Upper lobe of left lung (tissue), 6 donors: ENCODE measurements at regions not wholly inside any gene's neighbourhood (a gene's known extent, or its start where the extent isn't known, plus 50 kb on each side); places are given as distances from the start of the nearest gene placed in this dataset.

ENCODE experiments used
- ATAC-seq, 2 donors: fragments of 200-7000 bp; cut with Tn5 transposase; one replicate each; pipeline ENCODE4 v1.9.1; 2022; ENCODE audit warnings: mild to moderate bottlenecking in 2 of 2, moderate library complexity in 2 of 2; ENCODE audit not compliant: low FRiP score in 2 of 2
- DNase-seq, 2 donors: peaks; one replicate each; pipeline ENCODE4 v3.0.0-alpha.2; 2019 to 2020
- H3K27ac ChIP-seq, 4 donors: fragments of 200-600 bp; sonication (generic); one replicate each; pipeline ENCODE4 v1.5.1; 2016 to 2019
- H3K27me3 ChIP-seq, 4 donors: fragments of 200-600 bp; sonication (generic); one replicate each; pipeline ENCODE4 v1.5.1; 2017 to 2019
- H3K36me3 ChIP-seq, 4 donors: fragments of 200-600 bp; sonication (generic); one replicate each; pipeline ENCODE4 v1.5.1; 2016 to 2019
- H3K4me1 ChIP-seq, 4 donors: fragments of 200-600 bp; sonication (generic); one replicate each; pipeline ENCODE4 v1.5.1; 2018 to 2019
- H3K4me3 ChIP-seq, 4 donors: fragments of 200-600 bp; sonication (generic); one replicate each; pipeline ENCODE4 v1.5.1; 2017 to 2019; ENCODE audit warnings: mild to moderate bottlenecking in 2 of 4, moderate library complexity in 1 of 4
- H3K9me3 ChIP-seq, 4 donors: fragments of 200-600 bp; sonication (generic); one replicate each; pipeline ENCODE4 v1.5.1; 2018 to 2019
- EP300 ChIP-seq, 4 donors: sonication (generic); formaldehyde crosslinking; IDR thresholded peaks; one replicate each; pipeline ENCODE4 v1.5.1; 2017; ENCODE audit warnings: antibody characterized with exemption in 4 of 4, control low read depth in 2 of 4
- POLR2A ChIP-seq, 4 donors: fragments of 450-650 bp; IDR thresholded peaks; one replicate each; pipeline ENCODE4 v1.5.1; 2016 to 2017; ENCODE audit warnings: antibody characterized with exemption in 4 of 4, mild to moderate bottlenecking in 2 of 4
- POLR2AphosphoS5 ChIP-seq, 2 donors: sonication (generic); formaldehyde crosslinking; IDR thresholded peaks; one replicate each; pipeline ENCODE4 v1.5.1; 2017; ENCODE audit warnings: antibody characterized with exemption in 2 of 2
- WGBS, 2 donors: methylation state at CpG; one replicate each; pipeline ENCODE4 v1.1.5; 2017 to 2018; 5-methylcytosine and 5-hydroxymethylcytosine counted together
- TF ChIP-seq, protein P1 (sequence below), 6 experiments: fragments of 450-650 bp in 4 of 6; fragments of 200-600 bp in 2 of 6; sonication (generic) in 2 of 6; IDR thresholded peaks; one replicate each; pipeline ENCODE4 v1.5.1; 2016 to 2019; ENCODE audit warnings: antibody characterized with exemption in 6 of 6
- donor health status: DM: no; HTN: no; CAD: no; lungs with moderate emphysema.
- donor health status: DM: no; HTN: yes; CAD: no; lungs with severe emphysema.

DNA sequence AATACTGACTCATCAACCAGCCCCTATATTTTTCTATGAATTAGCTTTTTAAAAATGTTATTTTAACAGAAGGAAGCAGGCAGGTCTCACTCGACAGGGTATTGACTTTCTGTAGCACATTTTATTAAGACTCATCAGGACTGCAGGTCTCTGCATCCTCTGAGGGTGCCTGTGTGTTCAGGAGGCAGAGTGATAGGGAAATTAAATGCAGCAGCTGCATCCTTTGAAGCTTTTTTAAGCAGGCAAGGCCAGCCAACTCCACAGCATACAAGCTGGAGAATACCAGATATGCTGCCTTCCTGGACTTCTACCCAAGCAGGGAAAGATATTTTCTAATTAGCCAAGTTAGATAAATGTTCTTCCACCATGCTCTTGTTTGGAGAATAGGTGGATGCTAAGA, 124.9 kb downstream of the WSCD1 start:
- TF ChIP-seq, protein P1, sequence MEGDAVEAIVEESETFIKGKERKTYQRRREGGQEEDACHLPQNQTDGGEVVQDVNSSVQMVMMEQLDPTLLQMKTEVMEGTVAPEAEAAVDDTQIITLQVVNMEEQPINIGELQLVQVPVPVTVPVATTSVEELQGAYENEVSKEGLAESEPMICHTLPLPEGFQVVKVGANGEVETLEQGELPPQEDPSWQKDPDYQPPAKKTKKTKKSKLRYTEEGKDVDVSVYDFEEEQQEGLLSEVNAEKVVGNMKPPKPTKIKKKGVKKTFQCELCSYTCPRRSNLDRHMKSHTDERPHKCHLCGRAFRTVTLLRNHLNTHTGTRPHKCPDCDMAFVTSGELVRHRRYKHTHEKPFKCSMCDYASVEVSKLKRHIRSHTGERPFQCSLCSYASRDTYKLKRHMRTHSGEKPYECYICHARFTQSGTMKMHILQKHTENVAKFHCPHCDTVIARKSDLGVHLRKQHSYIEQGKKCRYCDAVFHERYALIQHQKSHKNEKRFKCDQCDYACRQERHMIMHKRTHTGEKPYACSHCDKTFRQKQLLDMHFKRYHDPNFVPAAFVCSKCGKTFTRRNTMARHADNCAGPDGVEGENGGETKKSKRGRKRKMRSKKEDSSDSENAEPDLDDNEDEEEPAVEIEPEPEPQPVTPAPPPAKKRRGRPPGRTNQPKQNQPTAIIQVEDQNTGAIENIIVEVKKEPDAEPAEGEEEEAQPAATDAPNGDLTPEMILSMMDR (IDR thresholded peaks at IDR 0.05) = no peak
- TF ChIP-seq POLR2A (IDR thresholded peaks at IDR 0.05) = no peak
- no peak for TF ChIP-seq POLR2AphosphoS5 (IDR thresholded peaks at IDR 0.05)
- no peak for TF ChIP-seq EP300 (IDR thresholded peaks at IDR 0.05)
- 37 to 61% methylated on average over 1 of the region's 1 CpG for WGBS, 2 donors
- no peaks in the 10 kb centered on the region for H3K36me3 ChIP-seq
- H3K4me1 ChIP-seq = no peaks in the 10 kb centered on the region
- H3K9me3 ChIP-seq = no peaks in the 10 kb centered on the region
- no peaks in the 10 kb centered on the region for H3K27me3 ChIP-seq
- ATAC-seq = no peak
- DNase-seq = no peak
- no peak overlapping the region for H3K27ac ChIP-seq
- H3K4me3 ChIP-seq = no peak overlapping the region

DNA sequence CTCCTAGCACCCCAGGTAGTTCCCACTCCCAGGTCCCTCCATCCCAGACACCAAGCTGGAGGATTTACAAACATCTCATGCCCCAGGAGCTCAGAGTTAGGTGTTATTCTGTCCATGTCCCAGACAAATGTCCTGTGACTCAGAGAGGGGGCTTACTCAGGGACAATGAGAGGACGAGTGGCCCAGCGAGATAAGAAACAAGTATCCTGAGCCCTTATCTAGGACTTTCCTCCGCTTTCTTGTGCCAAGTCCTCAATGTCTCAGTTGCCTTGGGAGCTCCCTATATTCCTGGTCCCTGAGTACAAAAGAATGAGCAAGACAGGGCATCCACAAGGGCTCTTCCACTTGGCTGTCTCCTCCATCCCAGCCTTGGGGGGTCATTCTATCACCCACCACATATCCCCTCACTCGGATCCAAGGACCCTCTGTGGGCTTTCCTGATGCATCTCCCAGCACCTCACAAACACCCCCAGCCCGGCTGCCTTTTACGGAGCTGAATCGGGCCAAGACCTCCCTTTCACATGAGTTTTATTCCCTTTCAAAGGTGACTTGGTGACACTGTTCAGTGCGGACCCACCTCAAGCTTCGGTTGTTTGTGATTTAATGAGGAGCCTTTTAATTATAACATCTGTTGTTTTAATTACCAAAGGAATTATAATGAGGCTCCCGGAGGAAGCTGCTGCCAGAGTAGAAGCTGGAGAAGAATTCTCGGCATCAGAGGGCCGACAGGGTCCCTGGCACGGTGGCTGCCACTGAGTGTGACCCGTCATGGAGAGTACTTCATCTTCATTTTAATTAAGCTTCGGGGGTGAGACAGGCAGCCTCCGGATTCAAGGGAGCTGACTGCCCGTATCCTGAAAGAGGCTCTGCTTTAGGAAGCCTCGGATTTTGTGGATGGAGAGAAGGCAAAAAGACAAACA, 121.5 kb downstream of the WSCD1 start:
- 67 to 74% methylated on average over 17 to 18 of the region's 18 CpGs for WGBS, 2 donors
- H3K27me3 ChIP-seq = no peaks in the 10 kb centered on the region
- no peak for DNase-seq
- H3K9me3 ChIP-seq = no peaks in the 10 kb centered on the region
- H3K4me1 ChIP-seq = no peaks in the 10 kb centered on the region
- H3K27ac ChIP-seq = no peak overlapping the region
- TF ChIP-seq POLR2A (IDR thresholded peaks at IDR 0.05) (no peak), POLR2AphosphoS5 (IDR thresholded peaks at IDR 0.05) (no peak), EP300 (IDR thresholded peaks at IDR 0.05) (no peak)
- TF ChIP-seq, protein P1 (IDR thresholded peaks at IDR 0.05) = no peak
- H3K36me3 ChIP-seq = no peaks in the 10 kb centered on the region
- no peak for ATAC-seq
- H3K4me3 ChIP-seq = no peak overlapping the region

DNA sequence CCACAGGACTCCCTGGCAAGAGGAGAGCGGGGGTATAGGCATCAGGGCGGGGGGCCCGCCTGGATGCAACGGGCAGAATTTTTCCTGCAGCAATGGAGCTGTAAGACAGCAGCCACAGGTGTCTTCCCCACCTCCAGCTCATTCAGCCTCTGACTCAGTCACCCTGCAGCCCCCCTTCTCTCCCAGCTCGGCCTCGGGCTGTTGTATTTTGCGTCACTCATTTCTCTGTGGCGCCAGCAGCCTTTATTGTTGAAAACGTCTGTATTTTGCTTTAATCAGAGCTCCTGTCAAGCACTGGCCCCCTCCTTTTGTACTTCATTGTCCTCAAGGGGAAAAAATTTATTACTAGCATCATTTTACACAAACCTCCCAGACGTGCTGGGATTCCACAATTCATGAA, 117.7 kb downstream of the WSCD1 start:
- no peak overlapping the region for H3K4me3 ChIP-seq
- H3K27me3 ChIP-seq = no peaks in the 10 kb centered on the region
- DNase-seq (no peak), ATAC-seq (no peak)
- no peaks in the 10 kb centered on the region for H3K9me3 ChIP-seq
- no peaks in the 10 kb centered on the region for H3K36me3 ChIP-seq
- TF ChIP-seq, protein P1 (IDR thresholded peaks at IDR 0.05) = no peak
- no peak for TF ChIP-seq POLR2AphosphoS5 (IDR thresholded peaks at IDR 0.05)
- no peak for TF ChIP-seq POLR2A (IDR thresholded peaks at IDR 0.05)
- TF ChIP-seq EP300 (IDR thresholded peaks at IDR 0.05) = no peak
- no peaks in the 10 kb centered on the region for H3K4me1 ChIP-seq
- H3K27ac ChIP-seq = no peak overlapping the region
- 40 to 45% methylated on average over 10 of the region's 10 CpGs for WGBS, 2 donors

DNA sequence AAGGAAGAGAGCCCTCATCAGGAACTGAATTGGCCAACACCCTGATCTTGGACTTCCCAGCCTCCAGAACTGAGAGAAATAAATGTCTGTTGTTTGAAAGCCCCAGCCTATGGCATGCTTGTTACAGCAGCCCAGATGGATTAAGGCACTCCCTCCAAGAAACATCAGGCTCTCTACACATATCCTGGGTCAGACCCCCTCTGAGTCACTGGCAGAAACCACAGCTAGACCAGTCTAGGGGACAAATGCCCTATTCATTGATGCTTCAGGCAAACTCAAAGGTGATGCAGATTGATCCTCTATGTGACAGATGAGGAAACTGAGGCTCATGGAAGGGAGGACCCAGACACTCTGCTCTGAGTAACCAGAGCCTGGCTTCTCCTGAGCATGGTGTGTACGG, 116.8 kb downstream of the WSCD1 start:
- no peaks in the 10 kb centered on the region for H3K36me3 ChIP-seq
- no peaks in the 10 kb centered on the region for H3K4me1 ChIP-seq
- DNase-seq (no peak), ATAC-seq (no peak)
- no peak overlapping the region for H3K27ac ChIP-seq
- TF ChIP-seq POLR2A (IDR thresholded peaks at IDR 0.05) = no peak
- TF ChIP-seq, protein P1 (IDR thresholded peaks at IDR 0.05) = no peak
- WGBS, 2 donors = 60 to 83% methylated on average over 1 of the region's 1 CpG
- H3K27me3 ChIP-seq = no peaks in the 10 kb centered on the region
- H3K9me3 ChIP-seq = no peaks in the 10 kb centered on the region
- no peak overlapping the region for H3K4me3 ChIP-seq

DNA sequence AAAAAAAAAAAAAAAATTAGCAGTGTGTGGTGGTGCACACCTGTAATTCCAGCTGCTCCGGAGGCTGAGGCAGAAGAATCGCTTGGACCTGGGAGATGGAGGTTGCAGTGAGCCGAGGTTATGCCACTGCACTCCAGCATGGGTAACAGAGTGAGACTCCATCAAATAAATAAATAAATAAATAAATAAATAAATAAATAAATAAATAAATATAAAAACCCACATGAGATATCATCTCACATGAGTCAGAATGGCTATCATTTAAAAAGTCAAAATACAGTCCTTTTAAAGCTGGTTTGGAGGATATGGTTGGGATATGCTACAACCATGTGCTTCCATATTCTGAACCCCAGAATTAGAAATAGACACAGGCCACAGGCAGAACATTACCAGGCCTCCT, 114.3 kb downstream of the WSCD1 start:
- Histone ChIP-seq H3K4me1 (no peaks in the 10 kb centered on the region), H3K36me3 (no peaks in the 10 kb centered on the region), H3K27ac (no peak overlapping the region), H3K9me3 (no peaks in the 10 kb centered on the region), H3K27me3 (no peaks in the 10 kb centered on the region), H3K4me3 (no peak overlapping the region)
- DNase-seq = no peak
- TF ChIP-seq, protein P1 (IDR thresholded peaks at IDR 0.05) = no peak
- no peak for TF ChIP-seq POLR2AphosphoS5 (IDR thresholded peaks at IDR 0.05)
- no peak for TF ChIP-seq POLR2A (IDR thresholded peaks at IDR 0.05)
- TF ChIP-seq EP300 (IDR thresholded peaks at IDR 0.05) = no peak
- 94 to 96% methylated on average over 3 of the region's 3 CpGs for WGBS, 2 donors
- ATAC-seq = no peak
